ENCODE measurements at regions not wholly inside any gene's neighbourhood (a gene's known extent, or its start where the extent isn't known, plus 50 kb on each side); places are given as distances from the start of the nearest gene placed in this dataset.

- TF ChIP-seq POLR2AphosphoS5 (IDR thresholded peaks at IDR 0.05) (no peak), POLR2A (IDR thresholded peaks at IDR 0.05) (no peak)
Measured at GRCh38 chrX:6456196-6456595, 78.7 kb downstream of the VCX3A start.
